HG03280 (cell line): ENCODE measurements at regions not wholly inside any gene's neighbourhood (a gene's known extent, or its start where the extent isn't known, plus 50 kb on each side); places are given as distances from the start of the nearest gene placed in this dataset.

Experiments
- ATAC-seq: cut with Tn5 transposase; IDR thresholded peaks from one replicate; pipeline ENCODE4 v1.9.1; 2021; ENCODE audit warnings: mild to moderate bottlenecking, moderate library complexity; ENCODE audit not compliant: unreplicated experiment

GRCh38 chr6:22621701-22622100 lies 52.3 kb downstream of the HDGFL1 start:
- ATAC-seq, result no peak

GRCh38 chr6:22622351-22622750 lies 53.0 kb downstream of the HDGFL1 start:
- ATAC-seq, result no peak

DNA sequence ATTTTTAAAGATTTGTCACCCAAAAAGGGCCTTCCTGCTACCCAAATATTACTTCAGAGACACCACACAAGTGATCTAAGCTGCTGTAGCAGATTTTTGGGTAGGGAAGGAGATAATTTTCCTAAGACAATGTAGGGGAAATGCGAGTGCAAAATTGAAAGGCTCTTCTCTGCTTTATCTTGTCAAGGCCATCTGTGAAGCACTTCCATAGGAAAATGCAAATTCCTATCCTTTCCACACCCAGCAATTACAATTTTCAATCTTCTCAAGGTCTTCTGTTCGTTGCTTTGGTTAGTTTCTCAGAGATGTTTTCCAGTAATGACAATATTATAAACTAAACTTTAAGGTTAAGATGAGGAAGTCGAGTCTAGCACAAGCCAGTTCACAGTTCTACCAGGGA lies 53.4 kb downstream of the HDGFL1 start:
- no peak for ATAC-seq

DNA sequence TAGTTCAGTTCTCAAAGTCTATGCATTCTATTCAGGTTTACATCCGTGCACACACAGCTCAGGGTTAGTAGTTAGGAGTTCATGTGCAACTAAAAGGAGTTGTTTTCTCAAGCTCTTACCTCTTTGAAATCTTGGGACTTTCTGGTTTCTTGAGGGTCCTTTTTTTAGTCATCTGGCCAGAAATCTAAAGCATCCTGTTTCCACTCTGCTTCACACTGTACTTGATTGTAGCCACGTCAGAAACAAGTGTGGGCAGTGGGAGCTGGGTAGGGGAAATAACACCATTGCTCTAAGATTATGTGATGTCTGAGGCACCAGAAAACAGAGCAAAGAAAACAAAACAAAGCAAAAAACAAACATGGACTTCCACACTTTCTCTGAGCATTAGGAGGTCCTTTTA lies 58.3 kb downstream of the HDGFL1 start:
- no peak for ATAC-seq

- no peak for ATAC-seq
These were observed 61.7 kb downstream of the HDGFL1 start for GRCh38 chr6:22631091-22631490.

GRCh38 chr6:22632581-22633145 lies 63.3 kb downstream of the HDGFL1 start:
- ATAC-seq, result no peak

DNA sequence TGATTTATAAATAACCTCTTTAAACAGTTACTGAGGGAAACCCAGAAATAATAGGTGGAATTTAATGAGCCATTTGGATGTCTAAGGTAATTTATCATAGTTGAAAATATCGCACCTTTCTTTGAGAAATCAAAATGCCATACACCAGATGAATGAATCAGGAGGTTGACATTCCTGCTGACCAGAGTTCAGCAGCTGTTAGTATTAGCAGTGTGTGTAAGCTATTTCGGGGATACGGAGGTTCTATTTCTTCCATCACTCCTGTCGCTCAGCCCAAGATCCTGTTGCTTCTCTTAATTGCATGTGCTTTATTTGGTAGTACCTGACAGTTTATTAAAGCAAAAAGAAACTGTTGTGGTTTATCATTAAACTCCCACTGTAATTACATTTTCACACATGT lies 67.1 kb downstream of the HDGFL1 start:
- no peak for ATAC-seq

DNA sequence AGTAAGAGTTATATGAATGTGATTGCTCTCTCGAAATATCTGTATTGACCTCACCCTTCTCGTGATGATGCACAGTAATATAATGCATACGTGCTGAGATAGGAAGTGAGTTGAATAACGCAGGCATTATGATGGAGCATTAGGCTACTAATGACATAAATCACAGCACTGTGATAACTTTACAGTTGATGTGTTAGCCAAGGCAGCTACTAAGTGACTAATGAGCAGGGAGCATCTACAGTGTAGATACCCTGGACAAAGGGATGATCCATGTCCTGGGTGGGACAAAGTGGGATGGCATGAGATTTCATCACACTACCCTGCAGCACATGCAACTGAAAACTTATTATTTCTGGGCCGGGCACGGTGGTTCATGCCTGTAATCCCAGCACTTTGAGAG lies 68.4 kb downstream of the HDGFL1 start:
- no peak for ATAC-seq

DNA sequence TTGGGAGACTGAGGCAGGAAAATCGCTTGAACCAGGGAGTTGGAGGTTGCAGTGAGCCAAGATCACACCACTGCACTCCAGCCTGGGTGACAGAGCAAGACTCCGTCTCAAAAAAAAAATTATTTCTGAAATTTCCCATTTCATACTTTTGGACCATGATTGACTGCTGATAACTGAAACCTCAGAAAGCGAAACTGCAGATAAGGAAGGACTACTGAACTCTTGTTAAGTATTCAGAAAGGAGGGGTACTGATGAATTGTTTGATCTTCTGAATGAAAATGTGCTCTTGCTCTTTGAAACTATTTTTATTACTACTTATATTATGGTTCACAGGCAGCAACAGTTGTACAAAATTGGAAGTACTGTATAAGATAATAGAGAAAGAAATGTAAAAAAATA lies 69.0 kb downstream of the HDGFL1 start:
- no peak for ATAC-seq

- ATAC-seq, result no peak
These were observed 72.9 kb downstream of the HDGFL1 start for GRCh38 chr6:22642254-22642653.

DNA sequence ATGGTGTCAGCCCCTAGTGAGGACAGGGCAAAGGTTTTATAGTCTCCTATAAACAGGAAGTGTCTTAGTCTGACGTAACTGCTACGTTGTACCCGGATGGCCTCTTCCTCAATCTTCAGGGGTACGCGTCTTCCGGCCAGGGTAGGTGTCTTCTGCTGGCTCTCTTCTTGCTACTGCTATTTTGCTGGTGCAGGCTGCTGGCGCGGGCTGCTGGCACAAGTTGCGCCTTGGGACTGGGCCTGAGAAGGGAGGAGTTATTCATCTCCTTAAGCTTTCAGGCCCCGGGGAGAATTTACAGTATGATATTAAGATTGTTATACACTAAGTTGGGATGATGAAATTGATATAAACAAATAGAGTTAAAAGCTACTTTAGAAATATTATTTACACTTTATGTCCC lies 74.4 kb downstream of the HDGFL1 start:
- no peak for ATAC-seq

GRCh38 chr6:22647719-22648118 lies 78.4 kb downstream of the HDGFL1 start:
- no peak for ATAC-seq

- ATAC-seq, result no peak
These were observed 82.4 kb downstream of the HDGFL1 start for GRCh38 chr6:22651731-22652130.

- ATAC-seq, result no peak
These were observed 84.7 kb downstream of the HDGFL1 start for GRCh38 chr6:22653980-22654610.

- no peak for ATAC-seq
These were observed 87.5 kb downstream of the HDGFL1 start for GRCh38 chr6:22656706-22657351.

DNA sequence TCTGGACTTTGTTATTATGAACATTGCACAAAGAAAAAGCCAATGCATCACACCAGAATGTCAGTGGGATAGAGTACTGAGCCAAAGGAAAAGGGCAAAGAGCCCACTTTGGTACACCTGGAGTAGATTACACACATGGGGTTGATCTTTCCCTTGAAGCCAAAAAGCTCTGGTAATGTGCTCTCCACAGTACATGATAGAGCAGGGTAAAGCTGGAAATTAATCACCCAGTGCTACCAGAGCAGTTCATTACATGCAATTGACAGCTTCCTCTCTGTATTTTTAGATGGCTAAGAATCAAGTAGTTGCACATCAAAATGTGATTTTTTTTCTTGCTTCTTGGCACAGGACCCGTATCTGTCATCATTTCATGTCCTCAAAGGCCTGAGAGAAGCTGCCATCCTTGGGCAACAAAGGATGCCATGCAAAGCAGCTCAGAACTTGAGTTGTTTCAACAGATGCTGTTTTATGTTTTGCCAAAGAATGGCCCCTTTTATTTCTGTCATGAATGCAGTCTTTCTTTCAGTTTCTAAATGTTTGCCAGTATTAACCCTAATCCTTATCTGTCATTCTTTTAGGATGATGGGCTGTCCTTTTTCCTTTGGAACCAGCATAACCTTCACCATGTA lies 88.1 kb downstream of the HDGFL1 start:
- ATAC-seq, result no peak

- no peak for ATAC-seq
These were observed 88.8 kb downstream of the HDGFL1 start for GRCh38 chr6:22658183-22658582.

- ATAC-seq, result no peak
These were observed 89.6 kb downstream of the HDGFL1 start for GRCh38 chr6:22658934-22659333.

GRCh38 chr6:22664968-22665367 lies 95.6 kb downstream of the HDGFL1 start:
- no peak for ATAC-seq

- ATAC-seq, result no peak
These were observed 96.7 kb downstream of the HDGFL1 start for GRCh38 chr6:22666021-22666420.

- ATAC-seq, result no peak
These were observed 97.2 kb downstream of the HDGFL1 start for GRCh38 chr6:22666586-22666985.

DNA sequence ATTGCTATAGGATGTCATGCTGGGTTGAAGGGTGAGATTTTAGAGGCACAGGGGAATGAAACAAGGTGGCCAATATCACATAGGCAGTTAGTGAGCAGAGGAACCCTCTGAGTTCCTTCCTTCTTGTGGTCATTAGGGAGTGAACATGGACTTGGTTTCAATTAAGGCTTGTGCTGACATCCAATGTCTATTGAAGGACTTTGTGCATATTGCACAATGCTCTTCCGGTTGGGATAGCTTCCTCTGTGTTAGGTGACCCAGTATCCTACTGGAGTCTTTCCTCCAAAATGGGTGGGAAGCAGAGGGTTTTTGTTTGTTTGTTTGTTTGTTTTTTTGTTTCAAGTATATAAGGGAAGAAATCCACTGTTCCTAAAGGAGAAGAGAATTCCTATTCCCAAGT lies 98.5 kb downstream of the HDGFL1 start:
- ATAC-seq, result no peak
